GM18508 (cell line): ENCODE measurements at regions not wholly inside any gene's neighbourhood (a gene's known extent, or its start where the extent isn't known, plus 50 kb on each side); places are given as distances from the start of the nearest gene placed in this dataset.

Experiments used
- ATAC-seq: cut with Tn5 transposase; IDR thresholded peaks from one replicate; pipeline ENCODE4 v1.9.1; 2021; ENCODE audit warnings: moderate number of reproducible peaks; ENCODE audit not compliant: insufficient read depth, unreplicated experiment

DNA sequence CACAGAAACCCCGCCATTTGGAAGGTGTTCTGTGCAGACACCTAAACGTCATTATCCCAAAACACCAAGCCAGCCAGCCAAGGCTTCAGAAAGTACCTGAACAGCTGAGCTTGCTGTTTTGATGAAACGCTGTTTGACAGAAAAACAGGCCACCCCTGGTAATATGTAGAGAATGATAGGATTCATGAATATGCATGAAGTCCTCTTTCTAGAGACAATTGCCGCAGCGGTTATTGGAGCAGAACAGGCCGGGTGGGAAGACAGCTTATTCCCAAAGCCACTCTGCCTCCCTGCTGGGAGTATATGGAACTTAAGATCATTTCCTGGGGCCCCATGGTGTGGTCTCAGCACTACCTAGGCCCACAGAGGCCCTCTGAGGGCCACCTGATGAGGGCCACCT, 229.5 kb downstream of the UQCRFS1 start:
- ATAC-seq, result no peak

DNA sequence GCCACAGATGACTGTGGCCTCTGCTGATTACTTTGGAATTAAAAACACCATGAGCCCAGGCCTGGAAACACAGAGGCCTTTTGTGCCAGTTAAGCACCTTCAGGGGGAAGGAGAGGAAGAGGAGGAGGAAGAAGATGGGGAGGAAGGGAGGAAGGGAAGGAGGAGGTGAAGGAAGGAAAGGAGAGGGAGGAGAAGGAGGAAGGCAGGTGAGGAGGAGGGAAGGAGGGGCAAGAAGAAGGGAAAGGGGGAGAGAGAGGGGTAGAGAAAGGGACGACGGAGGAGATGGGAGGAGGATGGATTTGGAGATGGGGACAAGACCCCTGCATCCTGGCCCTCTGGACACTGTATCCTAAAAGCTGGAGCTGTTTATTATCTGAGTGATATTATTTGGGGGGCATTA, 231.0 kb downstream of the UQCRFS1 start:
- no peak for ATAC-seq

DNA sequence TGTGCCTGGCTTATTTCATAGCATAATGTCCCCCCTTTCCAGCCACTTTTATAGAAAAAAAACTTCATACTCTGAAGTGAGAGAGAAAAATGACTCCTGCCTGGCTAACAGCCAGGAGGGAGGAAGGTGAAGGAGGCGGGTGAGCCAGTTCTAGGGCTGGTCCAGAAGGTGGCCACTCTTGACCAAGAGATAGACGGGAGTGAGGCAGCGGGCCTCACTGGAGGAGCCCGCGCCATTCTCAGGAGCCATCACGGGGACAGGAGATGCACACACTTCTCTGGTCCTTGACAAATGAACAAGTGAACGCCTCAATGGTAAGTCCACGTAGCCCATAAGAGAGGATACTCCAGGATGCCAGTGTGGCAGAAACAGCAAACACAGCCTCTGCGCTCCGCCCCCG, 231.4 kb downstream of the UQCRFS1 start:
- no peak for ATAC-seq

DNA sequence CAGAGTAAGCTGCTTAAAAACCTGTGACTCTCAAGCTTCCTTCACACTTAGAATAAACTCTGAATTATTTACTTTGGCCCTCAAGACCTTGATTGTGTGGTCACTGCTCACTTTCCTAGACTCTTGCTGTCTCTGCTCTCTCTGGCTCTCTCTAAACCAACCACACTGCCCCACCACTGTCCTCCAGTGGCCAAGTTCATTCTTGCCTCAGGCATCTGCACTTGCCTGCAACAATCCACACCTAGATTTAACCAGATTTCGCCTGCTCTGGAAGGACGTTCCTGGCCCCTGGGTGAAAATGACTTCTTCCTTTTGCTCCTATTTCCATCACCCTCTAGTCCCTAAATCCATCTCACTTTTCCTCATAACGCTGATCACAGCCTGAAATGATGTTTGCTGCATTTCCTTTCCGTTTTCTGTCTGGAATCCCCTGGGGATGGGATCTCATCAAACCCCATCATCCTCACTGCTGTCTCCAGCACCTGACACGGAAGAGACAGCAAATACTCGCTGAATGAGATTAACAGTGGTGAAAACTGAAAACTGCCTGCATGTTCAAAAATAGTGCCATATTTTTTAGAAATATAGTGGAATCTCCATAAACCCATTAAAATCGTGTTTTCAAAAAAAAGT, 232.6 kb downstream of the UQCRFS1 start:
- ATAC-seq, result no peak

DNA sequence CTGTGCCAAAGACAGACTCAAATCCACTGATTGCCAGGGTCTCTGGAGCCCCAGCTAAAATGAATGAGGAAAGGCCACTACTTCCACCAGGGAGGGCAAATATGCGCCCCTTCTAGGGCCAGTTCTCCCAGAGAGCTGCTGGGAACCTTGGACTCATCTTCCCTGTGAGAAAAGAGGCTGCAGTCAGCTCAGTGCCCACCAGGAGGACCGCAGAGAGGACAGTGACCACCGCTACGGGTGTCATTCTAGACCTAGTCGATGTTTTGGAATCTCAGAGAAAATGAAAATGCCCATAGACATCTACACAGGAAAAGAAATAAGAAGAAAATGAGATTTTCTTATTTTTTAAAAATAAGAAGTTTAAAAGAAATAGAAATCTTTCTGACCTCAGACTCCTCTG, 235.1 kb downstream of the UQCRFS1 start:
- ATAC-seq, result no peak

DNA sequence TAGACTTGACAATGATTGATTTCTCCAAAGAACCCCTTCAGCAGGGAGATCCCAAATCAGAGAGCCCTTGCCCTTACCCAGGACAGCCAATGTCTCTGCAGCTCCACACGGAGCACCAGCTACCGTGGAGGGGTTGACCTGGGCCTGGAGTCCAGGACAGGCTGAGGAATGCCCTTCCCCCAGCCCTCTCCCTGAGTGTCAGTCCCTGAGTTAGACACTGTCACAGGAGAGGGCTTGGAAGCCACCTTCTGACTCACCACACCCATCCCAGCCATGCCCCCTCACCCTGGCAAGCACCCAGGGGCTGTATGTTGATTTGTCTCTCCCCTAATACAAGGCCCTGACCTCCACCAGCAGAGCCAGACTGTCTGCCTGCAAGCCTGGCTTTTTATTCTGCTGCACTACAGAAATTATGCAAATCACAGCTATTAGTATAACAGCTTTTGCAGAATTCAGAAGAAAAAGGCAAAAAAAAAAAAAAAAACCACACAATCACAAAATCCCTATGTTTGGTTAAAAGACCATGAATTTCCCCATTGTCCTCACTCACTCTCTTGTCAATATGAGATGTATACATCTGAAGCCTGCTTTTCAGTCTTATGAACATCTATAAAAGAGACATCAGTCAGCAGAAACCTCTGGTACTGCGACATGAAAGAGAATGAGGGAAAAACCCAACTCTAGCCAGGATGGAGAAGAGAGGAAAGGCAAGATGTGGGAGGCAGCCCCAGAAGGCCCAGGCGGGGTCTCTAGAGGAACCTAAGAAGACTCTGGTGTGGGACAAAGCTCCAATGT, 240.7 kb downstream of the UQCRFS1 start:
- no peak for ATAC-seq

DNA sequence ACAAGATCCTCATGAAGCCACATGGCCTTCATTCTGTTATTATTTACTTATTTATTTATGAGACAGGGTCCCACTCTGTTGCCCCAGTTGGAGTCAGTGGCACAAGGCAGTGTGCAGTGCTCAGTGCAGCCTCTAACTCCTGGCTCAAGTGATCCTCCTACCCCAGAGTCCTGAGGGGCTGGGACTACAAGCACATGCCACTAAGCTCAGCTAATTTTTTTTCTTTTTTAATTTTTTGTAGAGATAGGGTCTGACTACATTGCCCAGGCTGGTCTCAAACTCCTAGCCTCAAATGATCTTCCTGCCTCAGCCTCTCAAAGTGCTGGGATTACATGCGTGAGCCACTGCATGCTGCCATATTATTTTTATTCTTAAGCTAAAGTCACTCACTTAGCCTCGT, 241.4 kb downstream of the UQCRFS1 start:
- ATAC-seq, result no peak

DNA sequence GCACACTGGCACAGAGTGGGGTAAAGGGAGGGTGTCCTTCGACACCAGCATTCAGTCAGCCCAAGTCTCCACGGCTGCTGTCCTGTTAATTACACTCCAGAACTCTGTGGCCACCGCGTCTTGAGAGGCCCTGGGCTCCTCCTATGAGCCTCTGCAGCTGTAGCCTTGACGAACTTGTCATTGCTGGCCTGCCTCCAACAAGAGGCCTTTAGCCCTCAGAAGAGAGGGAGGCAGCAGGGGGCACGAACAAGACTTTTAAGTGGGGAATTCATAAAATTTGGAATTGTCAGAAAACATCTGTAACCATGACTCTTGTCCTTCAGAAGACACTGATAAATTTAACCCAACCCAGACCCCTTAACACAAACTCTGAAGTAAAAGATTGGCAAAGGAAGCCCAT, 241.9 kb downstream of the UQCRFS1 start:
- ATAC-seq, result no peak

DNA sequence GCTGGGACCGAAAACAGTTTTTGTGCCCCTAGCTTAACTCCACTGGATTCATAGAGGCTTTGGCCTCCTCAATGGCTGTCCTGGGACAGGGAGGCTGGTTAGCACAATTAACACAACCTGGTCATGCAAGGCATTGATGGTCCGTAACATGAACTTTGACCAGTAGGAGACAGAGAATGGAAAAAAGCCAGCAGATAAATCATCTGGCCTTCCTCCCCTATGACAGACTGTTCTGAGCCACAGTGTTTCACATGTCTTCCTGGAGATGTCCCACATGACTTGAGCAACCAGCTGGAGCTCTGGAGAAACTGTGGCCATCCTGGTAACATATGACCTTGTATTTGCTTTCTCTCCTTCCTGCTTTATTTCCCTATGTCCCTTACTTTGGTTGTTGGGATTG, 244.2 kb downstream of the UQCRFS1 start:
- no peak for ATAC-seq

DNA sequence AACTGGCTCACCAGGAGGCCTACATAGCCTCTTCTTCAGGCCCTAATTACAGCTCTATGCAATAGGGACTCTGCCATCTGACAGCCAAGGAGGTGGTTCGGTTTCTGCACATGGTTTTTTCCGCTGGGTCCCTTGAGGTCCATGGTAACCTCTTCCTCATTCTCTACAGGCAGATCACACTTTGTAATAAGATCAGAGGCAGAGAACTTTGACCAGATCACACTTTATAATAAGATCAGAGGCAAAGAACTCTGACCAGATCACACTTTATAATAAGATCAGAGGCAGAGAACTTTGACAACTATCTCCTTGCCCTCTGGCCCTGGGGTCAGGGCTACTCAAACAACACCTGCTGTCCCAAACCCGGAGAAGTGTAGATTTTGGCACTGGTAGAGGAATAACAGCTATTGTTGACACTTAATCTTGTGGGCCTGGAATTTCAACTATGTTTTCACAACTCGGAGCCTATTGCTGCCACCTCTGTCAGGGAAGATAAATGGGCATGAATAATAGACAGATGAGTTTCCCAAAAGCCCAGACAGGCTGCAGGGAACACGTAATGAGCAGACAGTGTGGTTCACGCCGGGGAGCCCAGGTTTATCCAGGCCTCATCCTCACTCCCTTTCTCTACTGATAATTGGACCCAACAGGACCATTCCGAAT, 246.1 kb downstream of the UQCRFS1 start:
- ATAC-seq, result no peak

DNA sequence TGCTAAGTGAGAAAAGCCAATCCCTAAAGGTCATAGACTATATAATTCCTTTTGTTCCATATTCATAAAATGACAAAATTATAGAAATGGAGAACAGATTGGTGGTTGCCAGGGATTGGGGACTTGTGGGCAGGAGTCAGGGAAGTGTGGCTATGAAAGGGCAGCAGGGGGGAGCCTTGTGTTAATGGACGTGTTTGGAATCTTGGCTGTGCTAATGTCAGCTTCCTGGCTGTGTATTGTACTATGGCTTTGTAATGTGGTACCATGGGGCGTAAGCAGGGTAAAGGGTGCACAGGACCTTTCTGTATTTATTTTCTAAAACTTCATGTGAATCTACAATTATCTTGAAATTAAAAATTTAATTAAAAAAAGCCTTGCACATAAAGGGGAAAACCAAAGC, 248.5 kb downstream of the UQCRFS1 start:
- no peak for ATAC-seq

DNA sequence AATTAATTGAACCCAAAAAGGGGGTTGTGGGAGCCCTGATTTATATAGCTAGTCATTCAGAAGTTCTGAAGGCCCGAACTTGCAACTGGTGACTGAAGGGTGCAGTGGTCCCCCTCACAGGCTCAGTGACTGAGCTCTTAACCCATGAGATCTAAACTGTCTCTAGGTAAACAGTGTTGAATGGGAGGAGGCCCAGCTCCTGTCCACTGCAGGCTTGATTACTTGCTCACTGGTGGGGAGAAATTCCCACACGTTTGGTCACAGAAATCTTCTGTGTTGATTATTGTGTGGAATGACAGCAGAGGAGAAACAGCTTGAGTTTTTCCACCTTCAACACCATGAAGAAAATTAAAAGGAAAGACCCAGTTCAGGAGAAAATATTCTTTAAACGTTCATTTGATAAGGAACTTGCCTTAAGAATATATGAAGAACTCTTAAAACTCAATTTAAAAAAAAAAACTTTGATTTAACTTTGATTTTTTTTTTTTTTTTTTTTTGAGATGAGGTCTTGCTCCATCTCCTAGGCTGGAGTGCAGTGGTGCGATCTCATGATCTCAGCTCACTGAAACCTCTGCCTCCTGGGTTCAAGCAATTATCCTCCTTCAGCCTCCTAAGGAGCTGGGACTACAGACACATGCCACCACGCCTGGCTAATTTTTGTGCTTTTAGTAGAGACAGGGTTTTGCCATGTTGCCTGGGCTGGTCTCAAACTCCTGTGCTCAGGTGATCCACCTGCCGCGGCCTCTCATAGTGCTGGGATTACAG, 249.3 kb downstream of the UQCRFS1 start:
- ATAC-seq, result no peak

DNA sequence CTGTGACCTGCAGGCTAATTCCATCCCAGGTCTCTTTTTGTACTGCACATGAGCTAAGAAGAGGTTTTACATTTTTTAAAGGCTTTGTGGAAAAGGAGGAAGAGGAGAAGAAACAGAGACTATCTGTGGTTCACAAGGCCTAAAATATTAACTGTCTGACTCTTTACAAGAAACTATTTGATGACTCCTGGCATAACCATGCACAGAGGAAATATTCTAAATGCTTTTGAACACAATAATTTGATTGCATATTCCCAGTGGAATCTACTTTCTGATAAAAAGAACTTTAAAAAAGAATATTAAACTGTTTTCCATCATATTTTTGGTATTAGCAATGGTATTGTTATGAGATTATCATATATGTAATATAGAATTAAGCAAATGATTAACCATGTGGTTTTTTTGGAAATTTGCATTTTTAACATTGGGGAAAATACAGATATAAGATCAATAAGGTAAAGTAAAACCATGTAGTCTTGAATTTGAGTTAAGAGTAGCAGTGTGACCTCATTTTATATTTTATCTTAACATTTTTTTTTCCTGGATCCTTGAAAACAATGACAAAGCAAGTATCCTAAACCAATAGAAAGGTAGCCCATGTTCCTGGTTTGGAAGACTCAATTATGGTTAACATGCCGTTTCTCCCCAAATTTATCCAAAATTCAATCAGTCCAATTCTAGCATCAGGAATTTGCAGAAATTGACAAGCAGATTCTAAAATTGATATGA, 251.0 kb downstream of the UQCRFS1 start:
- ATAC-seq, result no peak

DNA sequence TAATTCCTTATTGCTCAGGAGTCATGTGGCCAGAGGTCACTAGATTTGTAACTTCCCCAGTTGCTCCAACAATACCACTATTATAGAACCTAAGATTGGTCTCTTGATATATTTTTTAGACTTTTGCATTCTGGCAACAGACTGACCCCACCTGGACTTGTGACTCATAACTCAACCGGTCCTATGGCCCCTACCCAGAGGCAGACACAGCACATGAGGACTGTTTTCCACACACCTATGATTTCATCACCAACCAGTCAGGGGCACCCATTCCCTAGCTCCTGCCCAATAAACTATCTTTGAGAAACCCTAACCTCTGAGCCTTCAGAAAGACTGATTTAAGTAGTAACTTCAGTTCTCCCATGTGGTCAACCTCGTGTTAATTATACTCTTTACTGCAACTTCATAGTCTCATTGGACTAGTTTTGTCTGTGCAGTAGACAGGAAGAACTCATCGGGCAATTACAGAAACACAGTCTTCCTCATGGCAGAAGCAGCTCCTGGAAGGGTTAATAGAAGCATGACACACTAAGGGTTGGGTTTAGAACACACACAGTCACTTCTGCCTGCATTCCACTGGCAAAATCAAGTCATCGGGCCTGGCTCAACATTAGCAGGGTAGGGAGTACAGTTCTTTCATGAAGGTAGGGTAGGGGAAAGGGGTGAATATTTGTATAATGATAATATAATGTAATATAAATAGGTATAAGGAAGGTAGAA, 251.8 kb downstream of the UQCRFS1 start:
- no peak for ATAC-seq

DNA sequence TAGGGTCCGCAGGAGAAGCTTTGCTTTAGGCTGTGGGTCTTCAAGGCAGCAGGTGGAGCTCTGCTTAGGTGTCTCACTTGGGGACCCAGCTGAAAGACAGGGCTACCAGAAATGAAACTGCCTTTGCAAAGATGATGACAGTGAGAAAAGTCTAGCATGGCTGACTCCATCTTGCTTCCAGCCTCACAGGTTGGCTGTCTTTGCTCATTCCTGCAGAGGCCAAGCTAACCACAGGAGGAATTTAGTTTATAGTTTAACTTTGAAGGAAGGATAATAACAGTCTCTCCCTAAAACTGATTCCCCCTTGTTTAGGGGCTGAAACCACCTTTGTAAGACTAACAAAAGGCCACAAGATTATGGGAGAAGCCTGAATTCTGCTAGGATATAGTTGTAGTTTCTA, 252.4 kb downstream of the UQCRFS1 start:
- ATAC-seq, result no peak

DNA sequence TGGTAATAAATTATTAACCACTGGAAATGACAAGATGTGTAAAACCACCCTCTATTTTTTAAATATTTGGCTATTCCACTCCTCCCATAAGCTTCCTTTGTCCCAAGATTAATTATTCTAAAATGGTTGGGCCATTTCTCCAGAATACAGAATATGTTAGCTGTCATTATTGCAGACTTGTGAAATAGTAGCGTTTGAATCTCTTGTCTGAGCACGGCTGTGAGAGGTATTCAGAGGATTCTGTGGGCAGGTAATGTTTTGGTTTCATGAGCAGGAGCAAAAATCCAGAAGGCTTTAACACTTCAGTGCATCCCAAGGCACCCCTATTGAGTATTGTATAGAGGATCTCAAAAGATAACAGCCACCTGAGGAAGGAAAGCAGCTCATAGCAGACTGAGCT, 256.0 kb downstream of the UQCRFS1 start:
- ATAC-seq, result no peak

DNA sequence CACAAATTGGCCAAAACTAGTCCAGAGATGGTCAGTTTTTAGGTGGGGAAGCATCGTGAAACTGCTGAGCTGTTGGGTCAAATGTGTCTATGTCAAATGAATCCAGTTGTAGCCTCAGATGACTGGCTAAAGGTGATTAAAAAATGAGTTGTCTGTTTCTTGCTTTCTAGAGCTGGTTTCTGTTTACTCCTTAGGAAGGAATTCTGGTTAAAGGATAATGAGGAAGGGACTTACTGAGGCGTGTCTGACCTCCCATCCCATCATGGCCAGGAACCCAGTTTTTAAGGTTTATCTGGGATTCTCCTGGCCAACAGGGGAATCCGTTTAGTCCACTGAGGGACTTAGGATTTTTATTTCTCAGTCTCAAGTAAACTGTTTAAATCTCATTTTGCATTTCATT, 256.5 kb downstream of the UQCRFS1 start:
- ATAC-seq, result no peak

DNA sequence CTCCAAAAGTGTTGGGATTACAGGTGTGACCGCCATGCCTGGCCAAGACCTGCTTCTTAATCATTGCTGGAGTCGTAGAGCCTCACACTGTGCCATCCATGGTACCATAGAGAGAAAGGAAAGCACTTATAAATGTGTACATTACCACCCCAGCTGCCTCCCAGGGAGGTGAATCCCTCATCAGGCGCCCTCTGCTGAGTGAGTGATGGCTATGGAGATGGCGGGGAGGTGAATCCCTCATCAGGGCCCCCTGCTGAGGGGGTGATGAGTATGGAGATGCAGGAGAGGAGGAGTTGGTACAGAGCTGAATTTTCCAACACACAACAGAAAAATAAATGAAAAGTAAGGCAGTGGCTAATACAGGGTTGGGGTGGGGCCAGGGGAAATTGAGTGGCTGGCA, 263.4 kb downstream of the UQCRFS1 start:
- no peak for ATAC-seq

DNA sequence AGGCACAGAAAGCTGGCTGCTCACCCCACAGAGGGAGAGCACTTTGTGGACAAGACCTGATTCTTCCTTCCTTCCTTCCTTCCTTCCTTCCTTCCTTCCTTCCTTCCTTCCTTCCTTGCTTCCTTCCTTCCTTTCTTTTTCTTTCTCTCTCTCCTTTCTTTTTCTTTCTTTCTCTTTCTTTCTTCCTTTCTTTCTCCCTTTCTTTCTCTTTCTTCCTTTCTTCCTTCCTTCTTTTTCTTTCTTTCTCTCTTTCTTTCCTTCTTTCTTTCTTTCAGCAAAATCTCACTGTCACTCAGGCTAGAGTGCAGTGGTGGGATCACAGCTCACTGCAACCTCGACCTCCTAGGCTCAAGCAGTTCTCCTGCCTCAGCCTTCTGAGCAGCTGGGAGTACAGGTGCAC, 263.9 kb downstream of the UQCRFS1 start:
- no peak for ATAC-seq

DNA sequence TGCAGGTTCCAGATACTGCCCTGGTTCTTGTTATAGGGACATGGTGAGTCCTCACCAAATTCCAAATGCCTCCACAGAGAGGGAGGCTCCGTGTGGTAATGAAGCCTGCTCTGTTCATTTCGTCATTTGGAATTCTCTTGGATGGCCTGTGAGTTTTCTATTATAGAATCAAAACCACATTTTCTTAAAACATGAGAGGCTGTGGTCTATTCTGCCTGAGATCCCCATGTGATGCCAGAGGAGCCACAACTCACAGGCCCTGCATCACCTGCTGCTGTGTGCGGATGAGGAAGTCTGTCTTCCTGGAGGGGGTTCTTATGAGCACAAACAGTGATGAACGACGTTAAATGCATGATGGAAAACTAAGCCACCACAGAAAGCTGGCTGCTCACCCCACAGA, 264.4 kb downstream of the UQCRFS1 start:
- no peak for ATAC-seq
